Chondrocyte (in vitro differentiated cells): ENCODE measurements at regions not wholly inside any gene's neighbourhood (a gene's known extent, or its start where the extent isn't known, plus 50 kb on each side); places are given as distances from the start of the nearest gene placed in this dataset.

Experiments
- DNase-seq: peaks from one replicate; pipeline ENCODE4 v3.0.0; 2021; ENCODE audit warnings: mixed read lengths, low spot score
- H3K27ac Mint-ChIP-seq: one replicate; pipeline ENCODE4 v1.8.0; 2021; ENCODE audit warnings: mild to moderate bottlenecking, moderate library complexity, mixed read lengths; ENCODE audit not compliant: unreplicated experiment
- H3K27me3 Mint-ChIP-seq: 2 replicates; pipeline ENCODE4 v1.8.0; 2021; ENCODE audit warnings: low read depth, mixed read lengths
- H3K36me3 Mint-ChIP-seq: 2 replicates; pipeline ENCODE4 v1.8.0; 2021; ENCODE audit warnings: low read depth, mixed read lengths
- H3K4me1 Mint-ChIP-seq: 2 replicates; pipeline ENCODE4 v1.8.0; 2021; ENCODE audit warnings: low read depth, mild to moderate bottlenecking, mixed read lengths
- H3K4me3 Mint-ChIP-seq: one replicate; pipeline ENCODE4 v1.8.0; 2021; ENCODE audit warnings: mild to moderate bottlenecking, moderate library complexity, mixed read lengths; ENCODE audit not compliant: unreplicated experiment
- H3K9me3 Mint-ChIP-seq: 2 replicates; pipeline ENCODE4 v1.8.0; 2021; ENCODE audit warnings: low read depth, mixed read lengths
- TF ChIP-seq, protein P1 (sequence below): fragments of 200-600 bp; sonication (generic); IDR thresholded peaks from 2 replicates; pipeline ENCODE4 v1.5.0; 2021; ENCODE audit warnings: antibody characterized with exemption, mild to moderate bottlenecking, moderate library complexity

DNA sequence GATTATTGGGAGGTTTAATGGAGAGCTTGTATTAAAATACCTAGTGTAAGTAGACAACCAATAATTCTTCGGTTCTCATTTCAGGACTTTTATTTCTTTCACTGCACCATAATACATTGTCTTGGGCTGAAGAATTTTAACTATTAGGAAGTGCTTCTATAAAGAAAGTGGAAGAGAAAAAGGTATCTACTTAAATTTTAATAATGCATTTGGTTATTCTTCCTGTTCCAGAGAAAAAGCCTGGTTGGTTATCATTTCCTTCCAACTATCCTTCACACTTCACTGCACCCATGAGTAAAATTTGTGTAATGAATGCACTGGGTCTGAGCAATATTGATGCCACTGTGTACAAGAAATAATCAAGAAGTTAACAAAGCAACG is 629.0 kb upstream of the DPP6 start:
- H3K9me3 Mint-ChIP-seq, result peaks cover 75% of the 10 kb centered on the region
- no peak for DNase-seq
- no peaks in the 10 kb centered on the region for H3K4me1 Mint-ChIP-seq
- TF ChIP-seq, protein P1, sequence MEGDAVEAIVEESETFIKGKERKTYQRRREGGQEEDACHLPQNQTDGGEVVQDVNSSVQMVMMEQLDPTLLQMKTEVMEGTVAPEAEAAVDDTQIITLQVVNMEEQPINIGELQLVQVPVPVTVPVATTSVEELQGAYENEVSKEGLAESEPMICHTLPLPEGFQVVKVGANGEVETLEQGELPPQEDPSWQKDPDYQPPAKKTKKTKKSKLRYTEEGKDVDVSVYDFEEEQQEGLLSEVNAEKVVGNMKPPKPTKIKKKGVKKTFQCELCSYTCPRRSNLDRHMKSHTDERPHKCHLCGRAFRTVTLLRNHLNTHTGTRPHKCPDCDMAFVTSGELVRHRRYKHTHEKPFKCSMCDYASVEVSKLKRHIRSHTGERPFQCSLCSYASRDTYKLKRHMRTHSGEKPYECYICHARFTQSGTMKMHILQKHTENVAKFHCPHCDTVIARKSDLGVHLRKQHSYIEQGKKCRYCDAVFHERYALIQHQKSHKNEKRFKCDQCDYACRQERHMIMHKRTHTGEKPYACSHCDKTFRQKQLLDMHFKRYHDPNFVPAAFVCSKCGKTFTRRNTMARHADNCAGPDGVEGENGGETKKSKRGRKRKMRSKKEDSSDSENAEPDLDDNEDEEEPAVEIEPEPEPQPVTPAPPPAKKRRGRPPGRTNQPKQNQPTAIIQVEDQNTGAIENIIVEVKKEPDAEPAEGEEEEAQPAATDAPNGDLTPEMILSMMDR, result no peak
- H3K27me3 Mint-ChIP-seq, result no peaks in the 10 kb centered on the region
- H3K4me3 Mint-ChIP-seq, result no peak overlapping the region
- H3K36me3 Mint-ChIP-seq, result no peaks in the 10 kb centered on the region
- no peak overlapping the region for H3K27ac Mint-ChIP-seq

- Mint-ChIP-seq H3K9me3 (peaks cover 83% of the 10 kb centered on the region), H3K4me3 (no peak overlapping the region), H3K27ac (no peak overlapping the region), H3K36me3 (no peaks in the 10 kb centered on the region), H3K27me3 (no peaks in the 10 kb centered on the region), H3K4me1 (no peaks in the 10 kb centered on the region)
- TF ChIP-seq, protein P1, result no peak
- no peak for DNase-seq
Observed at GRCh38 chr7:153430931-153431330, 621.3 kb upstream of the DPP6 start.

DNA sequence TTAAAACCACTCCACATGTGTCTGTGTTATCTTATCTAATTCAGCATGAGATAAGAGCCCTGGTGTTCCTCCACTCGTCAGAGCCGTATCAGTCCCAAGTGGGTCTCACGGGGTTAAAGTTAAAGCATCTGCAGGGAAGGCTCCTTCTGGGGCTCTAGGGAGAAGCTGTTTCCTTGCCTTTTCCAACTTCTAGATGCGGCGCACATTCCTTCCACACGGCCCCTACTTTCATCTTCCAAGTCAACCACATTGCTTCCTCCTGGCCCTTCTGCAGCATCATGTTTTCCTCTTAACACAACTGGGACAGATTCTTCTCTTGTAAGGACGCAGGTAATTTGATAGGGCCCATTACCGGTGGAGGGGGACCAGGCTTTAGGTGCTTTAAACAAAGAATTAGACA is 620.1 kb upstream of the DPP6 start:
- TF ChIP-seq, protein P1, result no peak
- Mint-ChIP-seq H3K27me3 (no peaks in the 10 kb centered on the region), H3K4me3 (no peak overlapping the region), H3K27ac (no peak overlapping the region), H3K9me3 (peaks cover 80% of the 10 kb centered on the region), H3K4me1 (no peaks in the 10 kb centered on the region), H3K36me3 (no peaks in the 10 kb centered on the region)
- no peak for DNase-seq

DNA sequence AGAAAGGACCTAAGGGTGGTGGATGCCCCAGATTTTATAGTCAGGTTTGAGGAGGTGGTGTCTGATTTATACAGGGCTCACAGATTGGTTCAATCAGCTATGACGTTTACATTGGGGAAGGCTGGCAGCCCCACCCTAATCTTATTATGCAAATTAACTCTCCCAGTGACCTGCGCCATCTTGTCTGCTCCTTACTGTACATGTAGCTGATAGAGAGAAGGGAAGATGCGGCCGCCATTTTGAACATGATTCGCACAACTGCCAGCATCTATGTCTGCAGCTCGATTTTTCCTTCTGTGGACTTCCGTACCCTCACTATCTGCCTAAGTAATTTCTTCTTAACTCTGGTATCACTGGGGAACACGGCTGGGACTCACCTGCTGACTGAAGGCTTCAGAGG is 619.0 kb upstream of the DPP6 start:
- H3K27ac Mint-ChIP-seq, result no peak overlapping the region
- no peaks in the 10 kb centered on the region for H3K36me3 Mint-ChIP-seq
- H3K4me1 Mint-ChIP-seq, result no peaks in the 10 kb centered on the region
- TF ChIP-seq, protein P1, result no peak
- no peaks in the 10 kb centered on the region for H3K27me3 Mint-ChIP-seq
- DNase-seq, result no peak
- H3K4me3 Mint-ChIP-seq, result no peak overlapping the region
- peaks cover 82% of the 10 kb centered on the region for H3K9me3 Mint-ChIP-seq

GRCh38 chr7:153440715-153441114 is 611.5 kb upstream of the DPP6 start:
- Mint-ChIP-seq H3K27me3 (no peaks in the 10 kb centered on the region), H3K27ac (no peak overlapping the region), H3K9me3 (peaks cover 50% of the 10 kb centered on the region), H3K4me1 (no peaks in the 10 kb centered on the region), H3K36me3 (no peaks in the 10 kb centered on the region), H3K4me3 (no peak overlapping the region)
- TF ChIP-seq, protein P1, result no peak
- DNase-seq, result no peak
